ENCODE measurements at regions not wholly inside any gene's neighbourhood (a gene's known extent, or its start where the extent isn't known, plus 50 kb on each side); places are given as distances from the start of the nearest gene placed in this dataset.

- Histone ChIP-seq H3K4me3 (ENCODE audit: low read length, poor library complexity, severe bottlenecking) (peak overlapping the region; percentile 20), H3K9me3 (ENCODE audit: insufficient read depth, low read depth, low read length) (peaks cover 4% of the 10 kb centered on the region; the same call in 1 of the 2 replicates), H3K4me2 (ENCODE audit: low read depth, low read length, poor library complexity, severe bottlenecking) (peak overlapping the region; percentile 60), H3K9ac (ENCODE audit: low read depth, low read length, poor library complexity, severe bottlenecking) (peak overlapping the region; percentile 73), H3K4me1 (ENCODE audit: insufficient read depth, low read length, poor library complexity, severe bottlenecking) (peaks cover 70% of the 10 kb centered on the region), H3K9me2 (replicated peaks; ENCODE audit: low read depth, low read length) (no peaks in the 10 kb centered on the region), H3K27me3 (ENCODE audit: insufficient read depth, low read length, poor library complexity, severe bottlenecking) (no peaks in the 10 kb centered on the region), H3F3A (ENCODE audit: low read depth) (peaks cover 20% of the 10 kb centered on the region), H4K20me1 (ENCODE audit: insufficient read depth, low read length, poor library complexity, severe bottlenecking) (no peaks in the 10 kb centered on the region), H3K36me3 (ENCODE audit: insufficient read depth, low read length) (no peaks in the 10 kb centered on the region), H2AFZ (ENCODE audit: low read length) (no peak overlapping the region), H3K79me2 (ENCODE audit: insufficient read depth, low read length) (no peaks in the 10 kb centered on the region)
- no peak for TF ChIP-seq EZH2phosphoT487 (IDR thresholded peaks at IDR 0.05; ENCODE audit: borderline replicate concordance)
- TF ChIP-seq CTCF (conservative IDR thresholded peaks at IDR 0.05; ENCODE audit: low read length) = no peak
These were observed 146.9 kb upstream of the PTPRG start for GRCh38 chr3:61414456-61414855.

GRCh38 chr3:61415201-61415600, 146.2 kb upstream of the PTPRG start:
- Histone ChIP-seq H3K27me3 (ENCODE audit: insufficient read depth, low read length, poor library complexity, severe bottlenecking) (no peaks in the 10 kb centered on the region), H3K36me3 (ENCODE audit: insufficient read depth, low read length) (no peaks in the 10 kb centered on the region), H3F3A (ENCODE audit: low read depth) (peaks cover 20% of the 10 kb centered on the region), H3K4me3 (ENCODE audit: low read length, poor library complexity, severe bottlenecking) (peak overlapping the region; percentile 20), H3K79me2 (ENCODE audit: insufficient read depth, low read length) (no peaks in the 10 kb centered on the region), H3K9me3 (ENCODE audit: insufficient read depth, low read depth, low read length) (peaks cover 4% of the 10 kb centered on the region; the same call in 1 of the 2 replicates), H3K9ac (ENCODE audit: low read depth, low read length, poor library complexity, severe bottlenecking) (peak overlapping the region; percentile 73), H2AFZ (ENCODE audit: low read length) (no peak overlapping the region), H4K20me1 (ENCODE audit: insufficient read depth, low read length, poor library complexity, severe bottlenecking) (no peaks in the 10 kb centered on the region), H3K4me2 (ENCODE audit: low read depth, low read length, poor library complexity, severe bottlenecking) (peak overlapping the region; percentile 60), H3K9me2 (replicated peaks; ENCODE audit: low read depth, low read length) (no peaks in the 10 kb centered on the region), H3K4me1 (ENCODE audit: insufficient read depth, low read length, poor library complexity, severe bottlenecking) (peaks cover 72% of the 10 kb centered on the region)
- no peak for TF ChIP-seq CTCF (conservative IDR thresholded peaks at IDR 0.05; ENCODE audit: low read length)
- 0 out of 2 replicates have a peak, but pooled peaks have one; percentile 14 for TF ChIP-seq EZH2phosphoT487 (IDR thresholded peaks at IDR 0.05; ENCODE audit: borderline replicate concordance)

- H3K4me3 ChIP-seq (ENCODE audit: low read length, poor library complexity, severe bottlenecking) = no peak overlapping the region
- H2AFZ ChIP-seq (ENCODE audit: low read length) = no peak overlapping the region
- no peaks in the 10 kb centered on the region for H3K9me2 ChIP-seq (replicated peaks; ENCODE audit: low read depth, low read length)
- H3K79me2 ChIP-seq (ENCODE audit: insufficient read depth, low read length) = no peaks in the 10 kb centered on the region
- H3K36me3 ChIP-seq (ENCODE audit: insufficient read depth, low read length) = no peaks in the 10 kb centered on the region
- no peaks in the 10 kb centered on the region for H3K27me3 ChIP-seq (ENCODE audit: insufficient read depth, low read length, poor library complexity, severe bottlenecking)
- H3K9ac ChIP-seq (ENCODE audit: low read depth, low read length, poor library complexity, severe bottlenecking) = peak overlapping the region; percentile 9
- TF ChIP-seq EZH2phosphoT487 (IDR thresholded peaks at IDR 0.05; ENCODE audit: borderline replicate concordance) (no peak), CTCF (conservative IDR thresholded peaks at IDR 0.05; ENCODE audit: low read length) (no peak)
- peak overlapping the region; percentile 43 for H3K4me2 ChIP-seq (ENCODE audit: low read depth, low read length, poor library complexity, severe bottlenecking)
- peaks cover 66% of the 10 kb centered on the region for H3K4me1 ChIP-seq (ENCODE audit: insufficient read depth, low read length, poor library complexity, severe bottlenecking)
- H4K20me1 ChIP-seq (ENCODE audit: insufficient read depth, low read length, poor library complexity, severe bottlenecking) = no peaks in the 10 kb centered on the region
- H3F3A ChIP-seq (ENCODE audit: low read depth) = peaks cover 20% of the 10 kb centered on the region
- H3K9me3 ChIP-seq (ENCODE audit: insufficient read depth, low read depth, low read length) = peaks cover 4% of the 10 kb centered on the region; the same call in 1 of the 2 replicates
These were observed 144.8 kb upstream of the PTPRG start for GRCh38 chr3:61416618-61417017.
